OCI-LY7 (cell line): ENCODE measurements at regions not wholly inside any gene's neighbourhood (a gene's known extent, or its start where the extent isn't known, plus 50 kb on each side); places are given as distances from the start of the nearest gene placed in this dataset.
"Not testable (repeated sequence)": the region's sequence is repeated elsewhere in the genome, so short reads cannot be mapped to it uniquely, and the experiment has no call there.

ENCODE experiments used
- BruUV-seq: library from RNA; stranded (reverse); fragments of 400-500 nt; replicated peaks from 2 replicates; lab custom pipeline; 2021; lab: Mats Ljungman, UMichigan
- CTCF ChIA-PET: fragments of 300-600 bp; sonication (Branson Sonifier 250); formaldehyde crosslinking; loops from one replicate; lab custom pipeline; 2022; ENCODE audit warnings: antibody characterized with exemption; ENCODE audit not compliant: unreplicated experiment; lab: Charles Lee
- POLR2A ChIA-PET: fragments of 300-600 bp; sonication (Branson Sonifier 250); formaldehyde crosslinking; loops from one replicate; lab custom pipeline; 2022; ENCODE audit warnings: antibody characterized with exemption; lab: Charles Lee
- DNase-seq: peaks from one replicate; pipeline ENCODE4 v3.0.0-alpha.2; 2015; ENCODE audit warnings: low spot score
- H2AFZ ChIP-seq: fragments of 200-600 bp; sonication (generic), shearing (Covaris generic); 2 replicates; pipeline ENCODE4 v1.6.1; 2014; ENCODE audit warnings: mild to moderate bottlenecking, antibody characterized with exemption, low read length, moderate library complexity
- H3K27ac ChIP-seq: fragments of 200-600 bp; sonication (generic); 2 replicates; pipeline ENCODE4 v1.5.1; 2014; ENCODE audit warnings: mixed run types, low read depth, mild to moderate bottlenecking, moderate library complexity, low read length, inconsistent platforms; ENCODE audit not compliant: poor library complexity, severe bottlenecking
- H3K36me3 ChIP-seq: fragments of 200-600 bp; sonication (generic); 2 replicates; pipeline ENCODE4 v1.6.1; 2014; ENCODE audit warnings: mild to moderate bottlenecking, antibody characterized with exemption, low read length, moderate library complexity, mixed read lengths; ENCODE audit not compliant: insufficient read depth
- H3K4me1 ChIP-seq: fragments of 200-600 bp; sonication (generic); 2 replicates; pipeline ENCODE4 v1.5.1; 2014; ENCODE audit warnings: mild to moderate bottlenecking, low read length; ENCODE audit not compliant: insufficient read depth, poor library complexity, severe bottlenecking
- H3K4me2 ChIP-seq: fragments of 200-600 bp; sonication (generic); 2 replicates; pipeline ENCODE4 v1.6.1; 2014; ENCODE audit warnings: mild to moderate bottlenecking, low read length
- H3K4me3 ChIP-seq: fragments of 200-600 bp; sonication (generic); 2 replicates; pipeline ENCODE4 v1.5.1; 2014; ENCODE audit warnings: mild to moderate bottlenecking, low read depth, low read length; ENCODE audit not compliant: poor library complexity, severe bottlenecking
- H3K79me2 ChIP-seq: fragments of 200-600 bp; sonication (generic); 2 replicates; pipeline ENCODE4 v1.6.1; 2016; ENCODE audit warnings: low read depth, mild to moderate bottlenecking, low read length, moderate library complexity, mixed read lengths; ENCODE audit not compliant: insufficient read depth
- H3K9me2 ChIP-seq: fragments of 200-600 bp; sonication (generic); 2 replicates; pipeline ENCODE4 v1.6.1; 2016; ENCODE audit warnings: mild to moderate bottlenecking, low read length, mixed read lengths; ENCODE audit not compliant: insufficient read depth
- H3K9me3 ChIP-seq: fragments of 200-600 bp; sonication (generic); 2 replicates; pipeline ENCODE4 v1.6.1; 2014; ENCODE audit warnings: mild to moderate bottlenecking, mixed run types, low read length, mixed read lengths
- H4K20me1 ChIP-seq: fragments of 200-600 bp; sonication (generic); 2 replicates; pipeline ENCODE4 v1.6.1; 2014; ENCODE audit warnings: mild to moderate bottlenecking, antibody characterized with exemption, low read length, moderate library complexity, mixed read lengths; ENCODE audit not compliant: insufficient read depth
- intact Hi-C: fragments of 100-400 bp; cut with micrococcal nuclease; formaldehyde crosslinking; loops from one replicate; pipeline ENCODE4 v1.10.0; 2022; ENCODE audit not compliant: unreplicated experiment

DNA sequence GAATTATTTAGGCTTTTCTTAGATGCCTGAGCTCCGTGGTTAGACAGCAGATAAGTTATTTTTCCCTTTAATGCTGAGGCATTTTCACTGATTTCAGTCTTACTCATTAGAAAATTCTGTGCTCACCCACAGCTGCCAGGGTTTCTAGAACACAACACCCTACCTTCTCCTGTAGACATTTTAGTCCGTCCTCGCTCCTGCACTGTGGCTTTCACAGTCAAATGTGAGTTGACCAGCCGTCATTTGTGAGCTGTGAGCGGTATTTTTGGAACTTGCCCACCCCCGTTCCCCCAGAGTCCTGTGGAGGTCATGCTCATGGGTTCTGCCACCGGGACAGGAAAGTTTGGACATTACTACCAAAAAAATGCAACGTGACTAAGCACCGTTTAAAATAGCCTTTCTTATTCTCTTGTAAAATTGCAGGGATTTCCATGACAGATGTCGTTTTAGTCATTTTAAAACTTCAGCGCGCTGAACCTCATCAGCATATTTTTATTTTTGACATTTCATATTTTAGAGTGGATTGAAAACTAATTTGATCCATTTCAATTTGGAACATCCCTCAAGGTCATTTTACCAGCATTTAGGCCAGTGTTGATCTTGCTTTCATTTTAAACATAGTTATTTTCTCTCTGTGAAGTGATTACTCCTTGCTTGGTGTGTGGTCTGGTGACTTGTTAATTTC is 249.6 kb upstream of the PLGLB2 start:
- intact Hi-C loops, POLR2A ChIA-PET, DNase-seq, H2AFZ ChIP-seq, H3K79me2 ChIP-seq, H3K9me2 ChIP-seq, H3K36me3 ChIP-seq, H3K9me3 ChIP-seq, H4K20me1 ChIP-seq, CTCF ChIA-PET, BruUV-seq: not testable (repeated sequence)
- Histone ChIP-seq H3K27ac (peak overlapping the region; percentile 79), H3K4me3 (peak overlapping the region; percentile 50), H3K4me2 (peak overlapping the region; percentile 56), H3K4me1 (peaks cover 29% of the 10 kb centered on the region)

DNA sequence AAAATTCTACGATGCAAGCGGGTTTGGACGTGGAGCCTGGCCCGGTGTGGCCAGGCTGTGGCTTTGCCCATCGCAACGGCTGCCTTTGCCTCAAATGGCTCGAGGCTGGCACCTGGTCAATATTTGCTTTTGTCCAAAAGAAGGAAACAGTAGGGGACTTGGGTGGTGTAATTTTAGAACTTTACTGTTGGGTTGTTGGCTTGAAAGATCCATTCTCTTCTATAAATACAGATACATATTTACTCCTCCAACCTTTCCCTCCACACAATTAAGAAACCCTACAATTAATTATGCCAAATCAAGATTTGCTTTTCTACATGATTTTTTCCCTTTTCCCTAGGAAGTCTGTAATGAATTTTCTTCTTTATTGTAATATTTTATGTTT is 249.0 kb upstream of the PLGLB2 start:
- H3K79me2 ChIP-seq, CTCF ChIA-PET, H3K36me3 ChIP-seq, H3K9me3 ChIP-seq, intact Hi-C loops, H4K20me1 ChIP-seq, H2AFZ ChIP-seq, DNase-seq, BruUV-seq, H3K9me2 ChIP-seq, POLR2A ChIA-PET: not testable (repeated sequence)
- peak overlapping the region; percentile 50 for H3K4me3 ChIP-seq
- H3K4me2 ChIP-seq: peak overlapping the region; percentile 56
- peak overlapping the region; percentile 79 for H3K27ac ChIP-seq
- H3K4me1 ChIP-seq: peaks cover 29% of the 10 kb centered on the region

DNA sequence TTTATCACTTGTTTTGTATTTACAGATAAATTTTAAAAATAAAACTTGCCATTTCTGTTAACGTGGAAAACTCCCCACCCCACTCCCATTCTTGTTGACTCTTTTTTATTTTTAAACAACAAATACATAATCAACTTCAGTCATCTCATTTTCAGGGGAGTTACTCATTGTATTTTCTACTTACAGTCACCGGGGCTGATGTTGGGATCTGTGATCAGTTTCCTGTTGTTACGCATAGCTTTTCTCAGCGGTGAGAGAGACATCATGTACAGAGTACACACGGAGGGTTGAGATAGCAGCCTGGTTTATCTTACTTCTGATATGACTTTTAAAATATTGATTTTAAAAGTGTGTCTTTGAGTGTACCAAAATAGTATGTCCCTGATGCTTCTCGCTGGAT is 248.0 kb upstream of the PLGLB2 start:
- H3K27ac ChIP-seq: peak overlapping the region; percentile 72
- not testable (repeated sequence) for BruUV-seq

DNA sequence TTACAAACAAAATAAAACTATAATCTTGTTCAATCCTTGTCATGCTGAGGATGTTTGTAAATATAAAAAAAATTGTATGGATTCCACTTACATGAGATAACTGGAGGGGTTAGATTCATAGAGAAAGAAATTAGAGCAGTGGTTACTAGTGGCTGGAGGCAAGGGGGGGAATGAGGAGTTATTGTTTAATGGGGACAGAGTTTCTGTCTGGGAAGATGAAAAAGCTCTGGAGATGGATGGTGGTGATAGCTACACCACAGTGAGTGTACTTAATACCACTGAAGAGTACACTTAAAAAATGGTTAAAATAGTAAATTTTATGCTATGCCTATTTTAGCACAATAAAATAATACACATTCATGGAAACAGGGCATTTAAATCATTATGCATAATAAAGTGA is 247.5 kb upstream of the PLGLB2 start:
- DNase-seq, POLR2A ChIA-PET: not testable (repeated sequence)

More for the DNA sequence above, 248.0 kb upstream of the PLGLB2 start:
- H3K9me2 ChIP-seq, POLR2A ChIA-PET, H3K36me3 ChIP-seq, H4K20me1 ChIP-seq, H3K9me3 ChIP-seq, CTCF ChIA-PET, H3K79me2 ChIP-seq, intact Hi-C loops, DNase-seq: not testable (repeated sequence)
- peak overlapping the region; percentile 50 for H3K4me3 ChIP-seq
- H3K4me1 ChIP-seq: peaks cover 29% of the 10 kb centered on the region
- H3K4me2 ChIP-seq: peak overlapping the region; percentile 69
- peak overlapping the region; percentile 83; the same call in 1 of the 2 replicates for H2AFZ ChIP-seq

DNA sequence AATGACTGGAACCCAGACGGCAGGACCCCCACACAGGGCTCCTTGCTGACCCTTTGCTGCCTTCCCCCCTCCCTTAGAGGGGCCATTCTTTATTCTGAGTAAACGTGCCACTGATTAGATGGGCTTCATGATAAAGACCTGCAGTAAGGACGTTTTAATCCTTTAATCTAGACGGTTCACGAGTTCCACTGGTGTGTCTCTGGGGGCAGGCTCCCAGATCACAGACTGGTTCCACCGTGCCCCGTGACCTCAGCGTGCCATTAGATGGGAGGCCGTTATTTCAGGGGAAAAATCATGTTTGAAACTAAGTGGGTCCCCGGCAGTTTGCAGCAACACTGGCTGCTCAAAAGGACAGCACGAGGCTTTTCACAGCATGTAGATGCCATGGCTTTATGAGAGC is 246.9 kb upstream of the PLGLB2 start:
- peak overlapping the region; percentile 69 for H3K4me2 ChIP-seq
- peak overlapping the region; percentile 72 for H3K27ac ChIP-seq
- BruUV-seq, CTCF ChIA-PET, POLR2A ChIA-PET, H3K36me3 ChIP-seq, H3K9me3 ChIP-seq, intact Hi-C loops, H4K20me1 ChIP-seq, DNase-seq, H3K4me3 ChIP-seq, H3K9me2 ChIP-seq, H3K79me2 ChIP-seq: not testable (repeated sequence)
- peaks cover 29% of the 10 kb centered on the region for H3K4me1 ChIP-seq
- H2AFZ ChIP-seq: peak overlapping the region; percentile 83

More for the DNA sequence above, 247.5 kb upstream of the PLGLB2 start:
- intact Hi-C loops, H3K9me2 ChIP-seq, H3K36me3 ChIP-seq, H4K20me1 ChIP-seq, H3K79me2 ChIP-seq, H3K9me3 ChIP-seq, CTCF ChIA-PET, BruUV-seq: not testable (repeated sequence)
- Histone ChIP-seq H3K4me3 (peak overlapping the region; percentile 50), H3K4me2 (peak overlapping the region; percentile 69), H3K4me1 (peaks cover 29% of the 10 kb centered on the region), H2AFZ (peak overlapping the region; percentile 83; the same call in 1 of the 2 replicates), H3K27ac (peak overlapping the region; percentile 72)
